Esophagus muscularis mucosa (tissue), 4 donors: ENCODE measurements at regions not wholly inside any gene's neighbourhood (a gene's known extent, or its start where the extent isn't known, plus 50 kb on each side); places are given as distances from the start of the nearest gene placed in this dataset.

Experiments used
- DNase-seq: peaks from one replicate; pipeline ENCODE4 v3.0.0-alpha.2; 2017; ENCODE audit errors: extremely low spot score
- H3K27ac ChIP-seq, 4 donors: fragments of 200-600 bp; sonication (generic); replicated peaks in 1 of 4; 1 replicate in 3 of 4; 2 replicates in 1 of 4; pipeline ENCODE4 v1.5.1; 2016 to 2019; ENCODE audit warnings: mild to moderate bottlenecking in 1 of 4
- H3K27me3 ChIP-seq, 4 donors: fragments of 200-600 bp; sonication (generic); one replicate each; pipeline versions ENCODE4 v1.5.1 to v1.6.0; 2016 to 2019
- H3K36me3 ChIP-seq, 4 donors: fragments of 200-600 bp; sonication (generic); one replicate each; pipeline ENCODE4 v1.5.1; 2016 to 2019
- H3K4me1 ChIP-seq, 4 donors: fragments of 200-600 bp; sonication (generic); one replicate each; pipeline ENCODE4 v1.5.1; 2016 to 2019
- H3K4me3 ChIP-seq, 4 donors: fragments of 200-600 bp; sonication (generic); 1 replicate in 2 of 4; 2 replicates in 2 of 4; pipeline ENCODE4 v1.5.1; 2016 to 2019; ENCODE audit warnings: mild to moderate bottlenecking in 4 of 4, moderate library complexity in 1 of 4
- H3K9me3 ChIP-seq, 4 donors: fragments of 200-600 bp; sonication (generic); 1 replicate in 3 of 4; 2 replicates in 1 of 4; pipeline ENCODE4 v1.5.1; 2016 to 2019
- EP300 ChIP-seq: sonication (generic); formaldehyde crosslinking; IDR thresholded peaks from one replicate; pipeline ENCODE4 v1.6.1; 2017; ENCODE audit warnings: antibody characterized with exemption
- POLR2A ChIP-seq: fragments of 450-650 bp; IDR thresholded peaks from one replicate; pipeline ENCODE4 v1.6.1; 2017; ENCODE audit warnings: antibody characterized with exemption, moderate library complexity, mild to moderate bottlenecking, low read depth
- POLR2AphosphoS5 ChIP-seq, 2 donors: sonication (generic); formaldehyde crosslinking; IDR thresholded peaks; one replicate each; pipeline ENCODE4 v1.6.1; 2017; ENCODE audit warnings: antibody characterized with exemption in 2 of 2
- WGBS: methylation state at CpG from one replicate; pipeline ENCODE4 v1.1.5; 2018; 5-methylcytosine and 5-hydroxymethylcytosine counted together
- intact Hi-C: fragments of 100-400 bp; cut with DNase I; formaldehyde crosslinking; loops from one replicate; pipeline ENCODE4 v1.15.1; 2023
- small RNA-seq, 3 donors: library from RNA; depleted of rRNA; stranded (forward); fragments of <200 nt; gene quantifications; one replicate each; pipeline ENCODE3, GENCODE V24; 2016
- TF ChIP-seq, protein P1 (sequence below), 3 experiments: fragments of 200-600 bp in 2 of 3; fragments of 450-650 bp in 1 of 3; sonication (generic) in 2 of 3; IDR thresholded peaks; one replicate each; pipeline ENCODE4 v1.5.1; 2017 to 2019; ENCODE audit warnings: antibody characterized with exemption in 3 of 3, mild to moderate bottlenecking in 2 of 3, moderate library complexity in 1 of 3

DNA sequence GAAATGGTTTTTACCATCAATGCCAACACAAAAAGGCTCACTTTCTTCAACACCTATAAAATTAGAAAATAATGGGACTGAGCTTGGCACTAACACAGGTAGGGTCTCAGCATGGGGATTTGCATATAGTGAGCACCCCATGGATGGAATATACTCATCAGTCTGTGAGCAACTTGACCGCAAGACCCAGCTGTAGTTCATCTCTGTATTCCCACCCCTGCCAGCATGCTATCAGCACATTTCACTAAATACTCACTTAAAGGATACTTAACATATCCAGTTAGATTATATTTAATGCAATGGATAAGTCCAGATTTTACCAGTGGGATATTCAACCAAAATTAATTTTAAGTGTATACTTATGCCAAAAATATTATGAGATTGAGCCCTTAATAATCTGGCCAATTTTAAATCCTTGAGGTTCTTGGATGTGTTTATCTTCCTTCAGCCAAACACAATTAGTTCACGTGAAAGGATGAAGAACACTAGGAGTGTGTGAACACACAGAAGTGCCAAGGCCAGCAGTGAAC, 66.7 kb downstream of the C16orf95 start:
- intact Hi-C loops = no loop called here
- H3K4me3 ChIP-seq = no peak overlapping the region
- no peaks in the 10 kb centered on the region for H3K4me1 ChIP-seq
- DNase-seq = no peak
- no peaks in the 10 kb centered on the region for H3K9me3 ChIP-seq
- peaks cover 0 to 16% (median 3%) of the 10 kb centered on the region in 4 donors for H3K27me3 ChIP-seq
- H3K36me3 ChIP-seq = no peaks in the 10 kb centered on the region
- TF ChIP-seq EP300 (no peak), POLR2AphosphoS5 (IDR thresholded peaks at IDR 0.05) (no peak)
- WGBS = 47% methylated on average over 2 of the region's 2 CpGs
- H3K27ac ChIP-seq = no peak overlapping the region

DNA sequence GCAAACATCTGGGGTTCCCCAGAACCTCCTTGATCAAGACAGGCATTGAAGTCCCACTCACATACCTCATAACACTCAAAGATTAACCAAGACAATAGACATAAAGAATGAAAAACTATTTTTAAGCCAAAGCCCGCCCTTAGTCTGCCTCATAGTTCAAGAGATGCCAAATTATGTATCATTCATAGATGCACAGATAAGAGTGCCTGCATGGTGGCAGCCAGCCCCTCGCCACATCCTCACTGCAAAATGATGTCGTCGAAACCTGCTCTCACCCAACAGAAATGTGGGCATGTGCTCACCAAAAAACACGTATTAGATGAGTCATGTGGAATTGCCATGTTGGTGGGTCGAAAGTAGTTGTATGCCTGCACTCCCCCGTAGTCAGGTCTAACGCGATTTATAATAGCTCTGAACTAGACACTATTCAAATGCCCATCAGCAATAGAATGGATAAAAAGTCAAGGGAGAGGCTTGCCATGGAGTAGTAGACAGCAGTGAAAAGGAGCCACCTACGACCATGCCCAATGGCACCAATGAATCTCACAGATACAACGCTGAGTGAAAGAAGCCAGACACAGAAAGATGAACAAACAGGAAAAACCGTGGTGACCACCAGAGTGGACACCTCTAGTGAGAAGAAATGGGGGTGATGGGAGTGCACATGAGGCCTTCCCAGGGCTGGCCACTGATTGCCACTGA, 64.8 kb downstream of the C16orf95 start:
- no peaks in the 10 kb centered on the region for H3K36me3 ChIP-seq
- intact Hi-C loops = no loop called here
- TF ChIP-seq, protein P1, sequence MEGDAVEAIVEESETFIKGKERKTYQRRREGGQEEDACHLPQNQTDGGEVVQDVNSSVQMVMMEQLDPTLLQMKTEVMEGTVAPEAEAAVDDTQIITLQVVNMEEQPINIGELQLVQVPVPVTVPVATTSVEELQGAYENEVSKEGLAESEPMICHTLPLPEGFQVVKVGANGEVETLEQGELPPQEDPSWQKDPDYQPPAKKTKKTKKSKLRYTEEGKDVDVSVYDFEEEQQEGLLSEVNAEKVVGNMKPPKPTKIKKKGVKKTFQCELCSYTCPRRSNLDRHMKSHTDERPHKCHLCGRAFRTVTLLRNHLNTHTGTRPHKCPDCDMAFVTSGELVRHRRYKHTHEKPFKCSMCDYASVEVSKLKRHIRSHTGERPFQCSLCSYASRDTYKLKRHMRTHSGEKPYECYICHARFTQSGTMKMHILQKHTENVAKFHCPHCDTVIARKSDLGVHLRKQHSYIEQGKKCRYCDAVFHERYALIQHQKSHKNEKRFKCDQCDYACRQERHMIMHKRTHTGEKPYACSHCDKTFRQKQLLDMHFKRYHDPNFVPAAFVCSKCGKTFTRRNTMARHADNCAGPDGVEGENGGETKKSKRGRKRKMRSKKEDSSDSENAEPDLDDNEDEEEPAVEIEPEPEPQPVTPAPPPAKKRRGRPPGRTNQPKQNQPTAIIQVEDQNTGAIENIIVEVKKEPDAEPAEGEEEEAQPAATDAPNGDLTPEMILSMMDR (IDR thresholded peaks at IDR 0.05) = no peak
- TF ChIP-seq POLR2A (no peak), EP300 (no peak), POLR2AphosphoS5 (IDR thresholded peaks at IDR 0.05) (no peak)
- H3K4me1 ChIP-seq = no peaks in the 10 kb centered on the region
- WGBS = 88% methylated on average over 12 of the region's 12 CpGs
- H3K27ac ChIP-seq = no peak overlapping the region
- DNase-seq = no peak
- H3K9me3 ChIP-seq = no peaks in the 10 kb centered on the region
- H3K4me3 ChIP-seq = no peak overlapping the region
- H3K27me3 ChIP-seq = peaks cover 0 to 12% (median 3%) of the 10 kb centered on the region in 4 donors

Small RNA genes in the stretch of these regions (small RNA-seq; reads per million reads assigned to genes)
- gene AC093519.1 = 0 to 0.08 (median 0) reads per million in 3 donors
